Stromal cell of bone marrow (primary cell): ENCODE measurements at regions not wholly inside any gene's neighbourhood (a gene's known extent, or its start where the extent isn't known, plus 50 kb on each side); places are given as distances from the start of the nearest gene placed in this dataset.

Experiments
- DNase-seq: peaks from one replicate; pipeline ENCODE4 v3.0.0-alpha.2; 2012; ENCODE audit warnings: low read depth

DNA sequence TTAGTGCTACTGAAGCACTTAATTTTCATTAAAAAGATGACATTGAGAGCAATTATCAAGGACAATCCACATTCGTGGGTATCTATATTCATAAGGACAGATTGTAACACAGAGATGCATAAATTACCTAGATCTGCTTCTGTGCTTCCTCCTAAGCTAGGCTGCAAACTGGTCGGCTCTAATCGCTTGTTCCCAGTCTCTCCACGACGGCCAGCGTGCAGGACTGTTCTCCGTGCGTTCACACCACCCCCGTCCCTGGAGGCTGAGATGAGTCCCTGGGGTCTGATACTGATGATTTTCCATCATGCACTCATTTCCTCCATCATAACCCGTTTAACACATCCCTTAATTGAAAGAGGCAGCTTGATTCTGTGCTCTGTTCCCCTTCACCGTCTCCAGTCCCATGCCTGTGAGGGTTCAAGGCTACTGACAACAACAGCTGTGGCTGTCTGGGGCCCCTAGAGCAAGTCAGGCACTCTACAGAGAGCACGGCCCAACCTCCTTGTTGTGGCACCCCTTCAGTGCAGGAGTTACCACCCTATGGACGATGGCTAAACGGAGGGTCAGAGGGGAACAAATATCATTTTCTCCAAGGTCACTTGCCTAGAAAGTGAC, 469.6 kb downstream of the NPHP4 start:
- DNase-seq: no peak

- DNase-seq: no peak
Measured at GRCh38 chr1:5519366-5520135, 472.7 kb downstream of the NPHP4 start.

GRCh38 chr1:5516756-5517155, 475.5 kb downstream of the NPHP4 start:
- no peak for DNase-seq

DNA sequence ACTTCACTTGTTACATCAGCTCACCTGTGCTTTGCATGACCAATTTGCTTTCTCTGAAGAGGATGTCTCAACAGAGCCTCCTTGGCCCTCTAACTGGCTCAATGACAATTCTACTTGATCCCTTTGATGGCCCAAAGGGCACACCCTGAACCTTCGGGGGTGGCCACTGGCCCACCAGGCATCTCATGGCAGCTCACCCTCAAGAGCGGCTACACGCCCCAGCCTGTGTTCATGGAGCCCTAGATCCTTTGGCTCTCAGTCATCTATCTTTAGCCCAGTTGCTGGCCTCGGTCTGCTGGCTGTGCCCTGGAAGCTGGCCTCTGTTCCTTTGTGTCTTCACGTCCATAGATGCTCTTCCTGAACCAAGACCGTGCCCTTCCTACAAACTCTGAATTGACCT, 476.7 kb downstream of the NPHP4 start:
- no peak for DNase-seq

GRCh38 chr1:5514527-5515183, 477.6 kb downstream of the NPHP4 start:
- DNase-seq: peak; percentile 4

DNA sequence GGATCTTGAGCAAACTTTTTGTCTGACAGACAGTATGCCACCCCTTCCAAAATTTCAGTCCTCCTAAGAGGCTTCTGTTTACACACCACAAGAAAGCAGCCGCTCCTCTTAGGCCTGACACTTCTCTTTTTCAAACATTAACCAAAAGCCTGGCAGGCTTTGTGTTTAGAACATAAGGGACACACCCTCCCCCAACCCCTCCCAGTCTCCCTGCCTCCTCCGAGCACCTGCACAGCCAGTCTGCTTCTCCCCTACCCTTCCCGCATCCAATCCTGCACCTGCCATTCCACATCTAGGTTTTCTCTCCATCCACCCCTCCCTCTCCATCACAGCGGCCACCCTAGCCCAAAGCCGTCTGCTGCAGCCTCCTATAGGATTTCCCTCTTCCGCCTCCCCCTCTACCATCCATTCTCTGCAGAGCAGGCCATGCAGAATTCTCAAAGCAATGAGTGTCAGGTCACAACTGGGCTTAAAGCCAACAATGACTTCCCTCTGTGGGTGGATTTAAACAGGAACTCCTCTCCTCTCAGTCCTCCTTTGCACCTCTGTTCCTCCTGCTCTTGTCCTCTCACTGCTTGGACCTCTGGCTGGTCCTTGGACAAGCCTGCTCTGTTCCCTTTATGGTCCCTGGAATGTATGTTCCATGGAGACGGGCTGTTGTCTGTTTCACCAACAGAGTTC, 478.2 kb downstream of the NPHP4 start:
- DNase-seq: no peak

- no peak for DNase-seq
Measured at GRCh38 chr1:5513179-5513578, 479.0 kb downstream of the NPHP4 start.

DNA sequence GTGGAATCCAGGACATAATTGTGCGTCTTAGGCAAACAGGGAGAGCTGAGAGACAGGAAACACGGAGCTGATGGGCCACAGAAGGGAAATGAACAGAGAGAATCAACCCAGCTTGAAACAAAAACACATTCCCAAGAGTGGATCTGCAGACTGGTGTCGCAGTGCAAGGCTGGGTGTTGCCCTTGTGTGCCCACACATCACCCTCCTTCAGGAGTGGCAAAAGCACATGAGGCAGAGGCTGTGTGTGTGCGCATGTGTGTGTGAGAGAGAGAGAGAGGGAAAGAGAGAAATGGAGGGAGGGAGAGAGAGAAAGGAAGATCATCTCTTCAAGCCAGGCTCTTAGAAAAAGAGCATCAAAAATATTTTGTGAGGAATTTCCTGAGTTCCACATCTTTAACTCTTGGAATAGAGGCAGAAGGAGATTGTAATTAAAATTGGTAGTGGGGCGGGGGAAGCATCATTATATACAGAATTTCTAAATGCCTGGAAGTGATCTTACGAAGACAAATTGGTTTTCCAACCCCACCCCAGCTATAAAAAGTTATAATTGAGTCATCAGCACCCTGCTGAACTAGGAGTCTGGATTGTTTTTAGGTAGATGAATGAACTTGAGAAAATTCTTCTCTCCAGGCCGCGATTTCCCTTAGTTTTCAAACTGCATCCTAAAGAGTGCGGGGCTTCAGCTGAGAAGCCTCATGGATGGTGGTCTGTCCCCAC, 480.7 kb downstream of the NPHP4 start:
- no peak for DNase-seq

DNA sequence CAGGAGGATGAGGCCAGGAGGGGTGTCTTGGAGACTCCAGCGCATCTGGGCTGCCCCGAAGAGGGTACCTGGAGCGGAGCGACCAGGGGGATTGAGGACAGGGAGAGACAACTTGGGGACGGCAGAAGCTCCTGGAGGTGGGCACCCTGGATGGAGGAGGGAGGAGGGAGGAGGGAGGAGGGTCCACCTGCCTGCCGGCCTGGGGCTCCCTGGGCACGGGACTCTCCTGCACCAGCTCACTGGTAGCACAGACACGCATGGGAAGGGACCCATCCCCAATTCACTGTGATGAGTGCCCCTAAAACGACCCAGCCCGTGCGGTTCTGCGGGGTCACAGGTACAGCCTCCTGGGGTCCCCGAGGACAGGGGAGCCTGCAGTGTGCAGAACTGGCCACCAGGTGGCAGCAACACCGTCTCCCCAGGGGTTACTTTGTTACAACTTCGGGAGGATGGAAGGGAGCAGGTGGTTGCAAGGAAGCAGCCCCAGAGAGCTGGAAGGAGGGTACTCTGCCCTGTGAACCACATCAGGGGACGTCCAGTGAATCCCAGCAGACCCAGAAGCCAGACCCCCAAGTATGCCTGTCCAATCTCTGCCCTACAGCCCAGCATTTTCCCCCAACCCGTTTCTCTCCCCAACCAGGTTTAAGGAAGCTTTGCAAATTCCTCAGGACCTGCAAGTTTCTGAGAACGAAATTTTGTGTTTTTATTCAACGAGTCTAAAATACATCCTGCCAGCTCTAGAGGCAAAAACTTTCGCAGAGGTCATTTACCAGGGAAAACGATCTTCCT, 482.4 kb downstream of the NPHP4 start:
- no peak for DNase-seq

- DNase-seq: no peak
Measured at GRCh38 chr1:5508669-5509330, 483.4 kb downstream of the NPHP4 start.

DNA sequence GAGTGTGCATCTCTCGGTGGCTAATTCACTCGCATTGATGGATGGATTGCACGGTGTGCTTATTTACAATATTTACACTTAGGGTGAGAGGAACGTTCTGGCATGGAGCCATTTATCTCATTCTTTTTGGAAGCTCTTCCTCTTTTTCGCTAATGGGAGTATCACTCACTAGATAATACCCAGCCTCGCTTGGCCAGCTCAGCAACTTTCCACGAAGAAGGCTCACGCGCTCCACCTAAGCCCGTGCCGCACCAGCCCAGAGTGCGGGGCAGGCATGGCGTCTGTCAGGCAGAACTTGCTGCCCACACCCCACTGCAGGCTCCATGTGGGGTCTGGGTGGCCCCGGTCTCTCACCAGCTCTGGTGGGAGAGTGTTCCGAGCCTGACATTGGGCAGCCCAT, 484.9 kb downstream of the NPHP4 start:
- DNase-seq: no peak

DNA sequence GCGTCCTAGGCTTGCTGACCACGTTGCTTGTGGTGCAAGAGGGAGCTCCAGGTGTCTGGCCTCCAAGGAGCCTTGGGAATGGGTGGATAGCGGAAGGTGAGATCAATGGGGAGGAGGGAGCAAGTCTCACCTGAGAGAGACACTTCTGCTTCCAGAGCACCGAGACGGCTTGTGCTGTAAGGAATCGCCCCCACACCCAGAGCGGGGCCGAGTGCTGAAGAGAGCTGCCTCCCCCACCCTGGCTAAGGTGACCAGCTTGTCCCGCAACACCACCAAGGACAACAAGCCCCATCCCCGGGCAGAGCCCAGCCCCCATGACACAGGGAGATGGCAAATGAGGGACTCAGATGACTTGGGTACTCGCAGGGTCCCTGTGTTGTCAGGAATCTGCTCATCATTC, 485.6 kb downstream of the NPHP4 start:
- DNase-seq: no peak

DNA sequence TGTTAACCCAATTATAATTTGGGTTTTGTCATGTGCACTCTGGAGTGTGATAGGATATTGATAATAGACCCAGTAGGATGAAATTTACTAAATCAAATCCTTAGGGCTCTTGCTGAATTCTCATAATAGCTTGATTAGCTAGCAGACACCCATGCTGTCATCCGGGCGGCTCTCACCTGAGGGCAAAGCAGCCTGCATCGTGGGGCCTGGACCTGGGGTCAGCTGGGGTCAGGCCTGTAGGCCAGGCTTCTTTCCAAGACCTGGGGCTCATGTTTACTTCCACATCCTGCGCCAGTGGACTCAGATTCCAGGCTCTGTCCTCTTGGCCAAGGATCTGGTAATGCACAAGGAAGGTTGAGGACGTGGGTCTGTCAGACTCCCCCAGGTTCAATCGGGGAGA, 486.3 kb downstream of the NPHP4 start:
- no peak for DNase-seq

DNA sequence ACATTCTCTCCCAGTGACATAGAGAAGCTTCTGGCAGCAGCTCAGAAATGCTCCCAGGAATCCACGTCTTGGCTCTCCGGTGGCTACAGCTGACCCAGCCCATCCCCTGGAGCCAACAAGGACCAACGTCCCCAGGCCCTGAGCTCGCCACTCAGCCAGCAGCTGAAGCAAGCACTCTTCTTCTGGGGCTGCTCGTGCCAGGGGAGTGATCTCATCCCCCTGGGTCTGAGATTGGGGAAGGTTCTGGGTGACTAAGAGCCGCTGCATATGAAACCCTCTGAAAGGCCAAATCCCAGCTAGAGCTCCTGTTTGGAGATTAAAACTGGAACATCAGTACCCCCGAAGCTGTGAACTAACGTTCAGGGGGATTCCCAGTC, 487.9 kb downstream of the NPHP4 start:
- DNase-seq: no peak

DNA sequence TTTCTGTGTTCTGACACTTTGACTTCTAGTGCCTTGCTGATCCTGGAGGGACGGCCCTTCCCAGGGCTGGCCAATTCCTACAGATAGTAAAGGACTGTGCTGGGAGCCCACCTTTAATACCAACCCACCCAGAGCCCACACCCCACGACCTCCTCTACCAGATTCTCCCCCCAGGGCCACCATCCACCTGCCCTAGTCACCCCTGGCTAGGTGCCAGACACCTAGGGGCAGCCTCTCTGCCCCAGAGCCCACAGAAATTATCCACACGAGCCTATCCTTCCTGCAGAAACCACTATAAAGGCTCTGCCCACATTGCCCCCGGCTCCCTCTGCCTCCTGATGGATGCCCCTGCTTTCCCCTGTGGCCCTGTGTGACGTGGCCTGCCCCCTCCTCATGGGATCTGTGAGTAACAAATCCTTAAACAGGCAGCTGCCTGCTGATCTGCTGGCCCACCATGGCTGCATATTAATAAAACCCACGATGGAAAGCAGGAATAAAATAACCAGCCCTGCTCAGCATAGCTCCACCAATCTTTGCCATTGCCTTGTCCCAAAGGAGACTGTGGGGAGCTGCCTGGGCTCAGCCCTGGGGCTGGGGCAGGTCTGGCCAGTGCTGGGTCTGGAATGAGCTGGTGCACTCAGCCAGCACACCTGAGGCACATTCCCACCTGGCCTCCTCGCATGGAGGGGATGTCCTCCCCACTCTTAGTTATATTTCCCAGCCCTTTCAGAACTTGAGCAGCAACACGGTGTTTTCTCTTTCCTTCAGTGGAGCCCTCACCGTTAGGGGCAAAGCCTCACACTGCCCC, 488.5 kb downstream of the NPHP4 start:
- no peak for DNase-seq

DNA sequence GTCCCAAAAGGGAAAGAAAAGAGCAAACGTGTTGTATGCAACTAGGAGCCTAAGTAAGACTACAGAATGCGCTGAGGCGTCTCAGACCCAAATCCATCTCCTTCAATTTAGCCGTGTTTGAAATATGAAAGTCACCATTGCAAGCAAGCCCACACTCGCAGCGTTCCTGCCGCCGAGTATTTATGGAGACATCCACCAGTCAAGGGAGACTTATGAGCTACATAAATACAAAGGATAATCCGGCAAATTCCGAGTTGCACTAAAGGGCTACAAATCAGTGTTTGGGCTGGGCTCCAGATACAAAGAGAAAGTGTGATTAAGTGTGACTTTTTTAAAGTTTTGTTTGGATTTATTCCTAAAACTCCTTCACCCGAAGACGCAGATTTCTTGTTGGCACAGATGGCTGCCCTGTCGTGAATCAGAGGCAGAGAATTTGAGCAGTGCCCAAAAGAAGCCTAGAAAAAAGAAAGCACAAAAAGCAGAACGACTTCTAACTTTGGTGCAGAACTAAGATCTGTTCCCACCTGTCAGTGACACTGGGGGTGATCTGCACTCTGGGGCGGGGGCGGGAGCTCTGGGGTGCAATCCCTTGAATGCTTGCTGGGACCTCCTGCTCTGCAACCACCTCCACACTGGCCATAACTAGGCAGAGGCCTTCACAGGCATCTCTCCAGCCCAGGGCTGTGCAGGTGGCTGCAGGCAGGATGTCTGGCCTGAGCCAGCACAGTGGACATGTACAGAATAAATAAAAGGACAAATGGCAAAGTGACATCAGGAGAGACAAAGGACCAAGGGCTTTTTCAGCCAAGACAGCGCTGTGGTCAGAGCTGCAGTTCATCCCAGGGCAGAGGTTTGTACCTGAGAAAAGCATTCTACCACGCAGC, 489.7 kb downstream of the NPHP4 start:
- no peak for DNase-seq

DNA sequence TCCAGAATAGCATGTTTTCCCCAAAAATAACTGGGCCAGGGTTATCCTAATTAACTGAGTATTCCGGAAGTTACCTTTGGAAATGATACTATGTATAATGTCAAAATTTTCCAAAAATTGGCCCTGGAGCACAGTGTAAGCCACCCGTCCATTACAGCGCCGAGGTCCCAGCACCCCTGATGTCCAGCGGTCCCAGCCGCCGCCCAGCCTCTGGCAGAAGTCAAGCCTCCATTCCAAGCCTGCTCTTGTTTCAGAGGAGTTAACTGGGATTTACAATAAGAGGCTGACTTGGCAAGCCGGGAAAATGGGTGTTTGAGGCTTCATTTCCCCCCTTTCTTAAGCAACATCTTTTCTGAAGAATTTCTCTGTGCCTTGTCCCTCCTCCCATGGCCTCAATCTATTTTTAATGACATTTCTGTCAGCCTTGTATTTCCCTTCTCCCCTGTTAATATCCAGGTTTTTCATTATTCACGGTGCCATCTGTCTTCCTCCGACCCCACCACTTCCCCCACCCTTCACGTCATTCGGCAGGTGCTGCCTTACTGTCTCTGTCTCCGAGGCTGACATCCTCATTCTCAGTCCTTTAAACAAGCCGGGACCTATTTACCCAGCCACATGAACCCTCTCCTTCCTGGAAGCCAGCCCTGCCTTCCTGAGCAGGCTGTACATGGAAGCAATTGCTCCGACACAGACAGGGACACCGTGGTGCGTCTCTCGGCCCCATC, 490.9 kb downstream of the NPHP4 start:
- no peak for DNase-seq

DNA sequence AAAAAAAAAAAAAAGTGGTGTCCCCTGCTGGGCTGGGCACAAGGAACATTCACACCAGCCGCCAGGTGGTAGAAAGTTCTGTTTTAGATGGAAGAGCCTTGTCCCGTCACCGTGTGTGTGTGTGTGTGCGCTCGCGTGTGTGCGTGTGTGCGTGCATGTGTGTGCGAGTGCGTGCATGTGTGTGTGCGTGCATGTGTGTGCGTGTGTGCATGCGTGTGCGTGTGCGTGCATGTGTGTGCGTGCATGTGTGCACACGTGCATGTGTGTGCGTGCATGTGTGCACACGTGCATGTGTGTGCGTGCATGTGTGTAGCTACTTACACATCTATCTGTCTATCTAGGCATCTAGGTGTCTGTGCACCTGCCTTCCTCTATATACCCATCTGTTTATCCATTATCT, 491.7 kb downstream of the NPHP4 start:
- no peak for DNase-seq
